GM12878 (cell line): ENCODE measurements at regions not wholly inside any gene's neighbourhood (a gene's known extent, or its start where the extent isn't known, plus 50 kb on each side); places are given as distances from the start of the nearest gene placed in this dataset.

ENCODE experiments used
- ATAC-seq: fragments of 200-7000 bp; cut with Tn5 transposase; 3 replicates; pipeline ENCODE4 v1.9.1; 2020; ENCODE audit warnings: mild to moderate bottlenecking, moderate library complexity
- BruUV-seq: library from RNA; stranded (reverse); fragments of 400-500 nt; replicated peaks from 2 replicates; lab custom pipeline; 2021; lab: Mats Ljungman, UMichigan
- CTCF ChIA-PET: fragments of 300-600 bp; sonication (Branson Sonifier 250); formaldehyde crosslinking; extraction: SDS; loops from one replicate; lab custom pipeline; 2021; ENCODE audit warnings: inconsistent platforms; lab: Yijun Ruan, JAX
- POLR2A ChIA-PET: fragments of 350-600 bp; formaldehyde crosslinking; extraction: SDS; loops from one replicate; lab custom pipeline; 2021; ENCODE audit warnings: inconsistent platforms; lab: Charles Lee
- RAD21 ChIA-PET: fragments of 300-600 bp; sonication (Branson Sonifier 250); formaldehyde crosslinking; loops from one replicate; lab custom pipeline; 2023; ENCODE audit warnings: antibody characterized with exemption; ENCODE audit not compliant: unreplicated experiment; lab: Charles Lee
- SMC1A ChIA-PET: fragments of 300-600 bp; sonication (Branson Sonifier 250); formaldehyde crosslinking; loops from one replicate; lab custom pipeline; 2023; ENCODE audit not compliant: unreplicated experiment, uncharacterized antibody; lab: Charles Lee
- DNase-seq: peaks from one replicate; pipeline ENCODE4 v3.0.0-alpha.2; 2011; ENCODE audit warnings: low read depth, low spot score
- FAIRE-seq: peaks from 3 replicates; lab custom pipeline; 2011; peaks lifted over from hg19 to GRCh38; lab: Jason Lieb, UNC
- H2AFZ ChIP-seq: 2 replicates; pipeline ENCODE4 v1.6.0; 2011; ENCODE audit warnings: low read depth, low read length, control low read depth; ENCODE audit not compliant: control insufficient read depth
- H3K27ac ChIP-seq: 2 replicates; pipeline ENCODE4 v1.5.1; 2011; ENCODE audit warnings: control low read depth; ENCODE audit not compliant: control insufficient read depth, insufficient read depth
- H3K27me3 ChIP-seq, 2 experiments: replicated peaks in 1 of 2; 2 replicates each; pipeline versions ENCODE4 v1.6.0 to v1.6.1; 2011; ENCODE audit warnings: low read length in 1 of 2; ENCODE audit not compliant: control insufficient read depth in 2 of 2, insufficient read depth in 2 of 2
- H3K36me3 ChIP-seq, 2 experiments: 2 replicates each; pipeline ENCODE4 v1.5.1; 2011; ENCODE audit warnings: low read length in 1 of 2; ENCODE audit not compliant: control insufficient read depth in 2 of 2, insufficient read depth in 2 of 2
- H3K4me1 ChIP-seq: 2 replicates; pipeline ENCODE4 v1.6.1; 2011; ENCODE audit warnings: mild to moderate bottlenecking, low read length, moderate library complexity, mixed read lengths; ENCODE audit not compliant: control insufficient read depth, insufficient read depth
- H3K4me2 ChIP-seq: 2 replicates; pipeline ENCODE4 v1.6.0; 2011; ENCODE audit warnings: control low read depth; ENCODE audit not compliant: control insufficient read depth, insufficient read depth
- H3K4me3 ChIP-seq: fragments of 200-600 bp; sonication (generic); 2 replicates; pipeline ENCODE4 v1.5.1; 2016
- H3K79me2 ChIP-seq: 2 replicates; pipeline ENCODE4 v1.6.0; 2011; ENCODE audit warnings: low read length; ENCODE audit not compliant: control insufficient read depth, insufficient read depth
- H3K9ac ChIP-seq: 2 replicates; pipeline ENCODE4 v1.8.0; 2011; ENCODE audit warnings: low read length, control low read depth, mixed read lengths; ENCODE audit not compliant: control insufficient read depth, insufficient read depth
- H3K9me3 ChIP-seq: replicated peaks from 3 replicates; pipeline ENCODE4 v1.5.1; 2011; ENCODE audit warnings: mild to moderate bottlenecking, low read length; ENCODE audit not compliant: control insufficient read depth, insufficient read depth
- H4K20me1 ChIP-seq: 2 replicates; pipeline ENCODE4 v1.6.0; 2011; ENCODE audit not compliant: control insufficient read depth, insufficient read depth
- ATF7 ChIP-seq: fragments of 450-650 bp; IDR thresholded peaks from 2 replicates; pipeline ENCODE4 v1.6.1; 2016; ENCODE audit warnings: low read depth, mild to moderate bottlenecking
- CHD2 ChIP-seq: IDR thresholded peaks from 2 replicates; pipeline ENCODE4 v1.6.1; 2011; ENCODE audit warnings: low read depth, low read length, improper control_type of control experiment, borderline replicate concordance
- EGR1 ChIP-seq, 2 experiments: IDR thresholded peaks; 1 replicate in 1 of 2; 2 replicates in 1 of 2; pipeline ENCODE4 v1.6.1; 2011 to 2012; ENCODE audit warnings: low read depth in 2 of 2, low read length in 2 of 2, borderline replicate concordance in 1 of 2, mild to moderate bottlenecking in 1 of 2, moderate library complexity in 1 of 2
- FOS ChIP-seq: IDR thresholded peaks from 3 replicates; pipeline ENCODE4 v1.6.1; 2011; ENCODE audit warnings: borderline replicate concordance; ENCODE audit not compliant: insufficient read length; ENCODE audit errors: extremely low read depth
- GABPA ChIP-seq: IDR thresholded peaks from 2 replicates; pipeline ENCODE4 v1.6.1; 2014; ENCODE audit warnings: antibody characterized with exemption, low read depth, mild to moderate bottlenecking, inconsistent platforms
- JUND ChIP-seq: IDR thresholded peaks from 2 replicates; pipeline ENCODE4 v1.6.1; 2012; ENCODE audit warnings: low read depth, mild to moderate bottlenecking, low read length, improper control_type of control experiment, moderate library complexity
- KLF5 ChIP-seq: fragments of 450-650 bp; IDR thresholded peaks from 2 replicates; pipeline ENCODE4 v1.6.1; 2014; ENCODE audit warnings: mild to moderate bottlenecking; ENCODE audit not compliant: partially characterized antibody
- MXI1 ChIP-seq: fragments of 150-350 bp; IDR thresholded peaks from 2 replicates; pipeline ENCODE4 v1.6.1; 2011; ENCODE audit warnings: low read depth, mild to moderate bottlenecking, inconsistent platforms, low read length, improper control_type of control experiment
- POU2F2 ChIP-seq: IDR thresholded peaks from 3 replicates; pipeline ENCODE4 v1.6.1; 2011; ENCODE audit warnings: low read depth, mild to moderate bottlenecking, low read length, borderline replicate concordance
- TAF1 ChIP-seq: IDR thresholded peaks from 2 replicates; pipeline ENCODE4 v1.6.1; 2011; ENCODE audit warnings: mild to moderate bottlenecking, low read depth, low read length, borderline replicate concordance
- WGBS: methylation state at CpG from one replicate; pipeline ENCODE4 v1.1.6; 2016; ENCODE audit warnings: low lambda C conversion rate; ENCODE audit not compliant: insufficient replicate concordance, insufficient coverage; ENCODE audit errors: missing lambda C conversion rate; 5-methylcytosine and 5-hydroxymethylcytosine counted together
- in situ Hi-C: fragments of 300-500 bp; cut with MboI; formaldehyde crosslinking; loops from 9 replicates; pipeline ENCODE4 v1.14.3; 2018; ENCODE audit warnings: mixed read lengths
- intact Hi-C: fragments of 100-400 bp; cut with micrococcal nuclease; formaldehyde crosslinking; loops from one replicate; pipeline ENCODE4 v1.14.2; 2022; ENCODE audit not compliant: unreplicated experiment

DNA sequence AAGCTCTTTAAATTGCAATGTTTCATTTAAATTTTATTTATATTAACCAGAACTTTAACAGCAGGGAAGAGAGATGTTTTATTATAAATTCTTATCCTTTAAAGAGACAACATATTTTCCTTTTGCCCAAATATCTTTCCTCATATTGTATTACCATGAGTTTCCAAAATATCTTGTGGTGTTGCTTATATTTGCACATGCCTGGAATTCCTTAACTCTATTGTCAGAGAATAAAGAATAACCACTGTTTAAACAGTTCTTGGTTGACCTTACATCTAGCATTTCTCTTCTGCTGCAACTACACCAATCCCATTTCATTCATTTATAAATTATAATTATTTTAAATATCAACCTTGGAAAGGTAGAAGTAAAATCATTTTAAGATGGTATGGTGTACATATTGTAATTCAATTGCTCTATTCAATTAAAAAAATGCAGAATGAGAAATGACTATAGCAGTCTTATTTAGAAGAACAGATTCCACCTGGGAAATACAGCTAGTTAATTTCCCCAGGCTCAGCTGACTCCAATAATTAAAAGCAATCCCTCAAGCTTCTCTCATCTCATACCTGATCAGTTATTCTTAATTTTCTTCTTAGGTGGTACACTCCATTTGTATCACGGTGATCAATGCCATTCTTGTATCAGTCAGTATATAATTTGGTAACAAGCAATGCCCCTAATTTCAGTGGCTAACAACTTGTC lies 923.3 kb downstream of the KCNA4 start (continued):
- no peak for TF ChIP-seq GABPA
- no peak for TF ChIP-seq JUND
- TF ChIP-seq, all 136 proteins: peak for 0

DNA sequence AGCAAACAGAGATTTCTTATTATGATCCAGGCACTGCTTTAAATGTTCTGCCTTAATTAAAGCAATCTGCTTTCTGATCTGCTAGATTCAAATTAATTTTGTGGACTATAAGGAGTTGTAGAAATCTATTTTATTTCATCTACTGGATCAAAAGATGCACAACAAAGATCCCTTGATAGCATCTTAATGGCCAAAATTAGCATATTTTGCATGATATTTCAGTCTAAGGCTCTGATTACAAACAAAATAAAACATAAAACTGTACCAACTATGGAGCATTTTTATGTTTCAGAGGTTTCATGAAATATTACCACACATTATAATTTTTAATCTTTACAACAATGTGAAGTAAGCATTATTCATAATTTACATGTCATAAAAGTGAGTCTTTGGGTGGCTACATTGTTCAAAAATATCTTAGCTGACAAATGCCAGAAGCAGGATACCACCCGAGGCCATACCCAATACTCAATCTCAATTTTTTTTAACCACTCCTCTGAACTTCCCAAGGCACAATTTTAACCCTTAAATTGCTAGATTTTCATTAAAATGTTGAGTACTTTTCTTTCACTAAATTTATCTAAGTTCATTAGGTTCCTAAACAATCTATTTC lies 929.5 kb downstream of the KCNA4 start:
- WGBS, result 0% methylated on average over 1 of the region's 1 CpG
- RAD21 ChIA-PET, result no interaction called here
- H3K4me2 ChIP-seq, result no peak overlapping the region
- H3K27ac ChIP-seq, result no peak overlapping the region
- FAIRE-seq (no peak), ATAC-seq (no peak), DNase-seq (no peak)
- no peaks in the 10 kb centered on the region for H3K9me3 ChIP-seq
- H3K4me3 ChIP-seq, result no peak overlapping the region
- no peaks in the 10 kb centered on the region for H3K79me2 ChIP-seq
- intact Hi-C loops (no loop called here), in situ Hi-C loops (no loop called here)
- TF ChIP-seq POU2F2, result no peak
- no peak for TF ChIP-seq FOS
- TF ChIP-seq TAF1, result no peak
- TF ChIP-seq EGR1 (IDR thresholded peaks at IDR 0.05; ENCODE audit: borderline replicate concordance in 1 of 2, low read depth in 2 of 2, low read length in 2 of 2), result no peak
- no peak for TF ChIP-seq ATF7
- no peak for TF ChIP-seq KLF5
- no peak for TF ChIP-seq CHD2
- no peak for TF ChIP-seq MXI1
- H3K36me3 ChIP-seq, result no peaks in the 10 kb centered on the region
- CTCF ChIA-PET, result no interaction called here
- POLR2A ChIA-PET, result no interaction called here
- no peaks in the 10 kb centered on the region for H3K4me1 ChIP-seq
- no peak overlapping the region for H3K9ac ChIP-seq
- SMC1A ChIA-PET, result no interaction called here
- no peaks in the 10 kb centered on the region for H3K27me3 ChIP-seq
- BruUV-seq, result no TSS peak
- no peak overlapping the region for H2AFZ ChIP-seq
- H4K20me1 ChIP-seq, result no peaks in the 10 kb centered on the region
